NCI-H1930 (cell line): ENCODE measurements at regions not wholly inside any gene's neighbourhood (a gene's known extent, or its start where the extent isn't known, plus 50 kb on each side); places are given as distances from the start of the nearest gene placed in this dataset.
"Not testable (repeated sequence)": the region's sequence is repeated elsewhere in the genome, so short reads cannot be mapped to it uniquely, and the experiment has no call there.

ENCODE experiments used
- DNase-seq, 2 experiments: peaks; one replicate each; lab custom pipeline; 2025; lab: John Stamatoyannopoulos, UW

DNA sequence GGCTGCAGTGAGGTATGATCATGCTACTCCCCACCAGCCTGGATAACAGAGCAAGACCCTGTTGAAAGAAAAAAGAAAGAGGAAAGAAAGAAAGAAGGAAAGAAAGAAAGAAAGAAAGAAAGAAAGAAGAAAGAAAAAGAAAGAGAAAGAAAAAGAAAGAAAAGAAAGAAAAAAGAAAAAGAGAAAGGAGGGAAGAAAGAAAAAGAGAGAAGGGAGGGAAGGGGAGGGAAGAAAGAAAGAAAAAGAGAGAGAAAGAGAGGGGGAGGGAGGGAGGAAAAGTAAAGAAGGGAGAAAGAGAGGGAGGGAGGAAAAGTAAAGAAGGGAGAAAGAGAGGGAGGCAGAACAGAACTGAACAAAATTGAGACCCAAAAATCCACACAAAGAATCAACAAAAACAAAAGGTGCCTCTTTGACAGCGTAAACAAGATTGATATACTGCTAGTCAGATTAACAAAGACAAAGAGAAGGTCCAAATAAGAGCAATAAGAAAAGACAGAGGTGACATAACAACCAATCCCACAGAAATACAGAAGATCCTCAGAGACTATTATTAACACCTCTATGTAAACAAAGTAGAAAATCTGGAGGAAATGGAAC is 293.9 kb upstream of the AMIGO2 start:
- no peak for DNase-seq

DNA sequence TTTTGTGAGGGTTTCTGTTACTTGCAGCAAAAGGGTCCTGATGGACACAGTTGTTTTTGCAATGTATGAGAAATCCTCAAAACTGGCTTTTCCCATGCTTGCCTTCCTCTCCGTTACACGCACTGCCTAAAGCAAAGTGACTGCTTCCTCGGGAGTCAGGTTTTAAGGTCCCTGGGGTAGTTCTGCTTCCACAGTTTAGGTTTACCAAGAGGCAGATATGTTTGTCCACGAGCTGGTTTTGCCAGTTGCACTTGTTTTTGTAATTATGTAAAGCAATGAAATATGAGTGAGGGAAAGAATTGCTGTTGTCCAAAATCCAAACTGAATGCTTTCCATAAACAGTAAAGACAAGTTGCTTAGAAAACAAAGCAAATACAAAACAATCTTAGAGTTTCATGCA is 290.7 kb upstream of the AMIGO2 start:
- no peak for DNase-seq

DNA sequence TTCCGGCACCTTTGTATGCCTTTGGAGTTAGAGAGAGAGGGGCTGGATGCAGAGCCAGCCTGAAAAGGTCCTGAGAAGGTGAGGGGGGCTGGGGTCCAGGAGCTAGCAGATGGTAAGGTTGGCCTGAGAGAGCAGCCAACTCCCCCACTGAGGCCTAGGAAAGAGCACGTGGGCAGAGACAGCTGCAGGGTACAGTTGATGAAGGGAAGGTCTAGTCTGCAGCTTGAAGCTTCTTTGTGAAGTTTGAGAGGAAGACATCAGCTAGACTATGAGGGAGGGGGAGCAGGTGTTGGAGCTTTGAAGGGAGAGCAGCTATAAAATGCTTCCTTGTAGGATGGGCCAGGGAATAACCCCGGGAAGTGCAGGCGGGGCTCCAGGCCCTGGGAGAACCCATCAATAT is 289.3 kb upstream of the AMIGO2 start:
- no peak for DNase-seq

DNA sequence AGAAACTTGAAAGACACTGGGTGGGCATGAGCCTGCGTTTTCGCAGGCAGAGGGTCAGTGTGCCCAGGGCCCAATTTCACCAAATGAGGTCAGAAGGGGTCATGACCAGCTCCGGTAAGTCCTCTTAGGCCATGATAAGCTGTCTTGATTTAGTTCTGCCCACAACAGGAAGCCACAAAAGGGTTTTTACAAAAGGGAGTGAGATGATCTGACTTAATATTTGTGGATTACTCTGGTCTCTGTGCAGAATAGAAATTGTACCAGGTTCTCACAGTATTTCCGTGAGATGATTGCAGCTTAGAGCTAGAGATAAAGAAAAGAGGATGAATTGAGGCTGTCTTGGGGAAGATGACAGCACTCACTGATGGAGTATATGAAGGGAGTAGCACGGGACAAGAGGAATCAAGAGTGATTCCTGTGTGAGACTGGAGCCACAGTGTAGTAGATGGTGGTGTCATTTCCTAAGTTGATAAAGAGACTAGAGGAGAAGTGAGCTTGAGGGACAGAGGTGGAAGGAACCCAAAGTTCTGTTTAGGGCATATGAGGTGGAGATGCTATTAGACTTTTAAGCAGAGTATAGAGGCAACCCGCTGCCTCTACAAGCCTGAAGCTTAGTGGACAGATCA is 288.3 kb upstream of the AMIGO2 start:
- DNase-seq = no peak

DNA sequence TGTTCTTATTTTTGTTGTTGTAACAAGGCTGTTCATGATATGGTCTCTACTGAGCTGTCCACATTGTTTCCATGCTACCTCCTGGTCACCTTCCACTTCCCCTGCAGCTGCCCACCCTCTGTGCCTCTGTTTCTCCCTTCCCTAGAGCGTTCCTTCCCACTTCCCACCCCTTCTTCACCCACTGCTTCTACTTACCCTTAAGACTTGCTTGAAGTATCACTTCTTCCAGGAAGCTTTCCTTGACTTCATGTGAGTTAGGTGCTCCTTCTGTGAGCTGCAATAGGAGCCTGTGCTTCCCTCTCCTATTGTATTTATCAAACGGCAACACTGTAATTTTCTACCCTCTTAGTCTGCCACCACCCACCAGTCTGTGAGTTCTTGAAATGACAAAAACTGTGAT is 286.8 kb upstream of the AMIGO2 start:
- DNase-seq = no peak

DNA sequence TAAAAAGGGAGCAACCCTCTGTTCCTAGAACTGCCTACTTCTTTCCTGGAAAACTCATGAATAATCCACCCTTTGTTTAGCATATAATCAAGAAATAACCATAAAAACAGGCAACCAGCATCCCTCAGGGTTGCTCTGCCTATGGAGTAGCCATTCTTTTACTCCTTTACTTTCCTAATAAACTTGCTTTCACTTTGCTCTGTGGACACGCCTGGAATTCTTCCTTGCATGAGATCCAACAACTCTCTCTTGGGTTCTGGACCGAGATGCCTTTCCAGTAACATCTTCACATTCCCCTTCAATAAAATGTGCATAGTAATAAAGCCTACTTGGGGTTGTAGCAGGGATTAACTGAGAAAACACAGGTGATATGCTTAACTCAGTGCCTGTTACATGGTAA is 286.4 kb upstream of the AMIGO2 start:
- no peak for DNase-seq

DNA sequence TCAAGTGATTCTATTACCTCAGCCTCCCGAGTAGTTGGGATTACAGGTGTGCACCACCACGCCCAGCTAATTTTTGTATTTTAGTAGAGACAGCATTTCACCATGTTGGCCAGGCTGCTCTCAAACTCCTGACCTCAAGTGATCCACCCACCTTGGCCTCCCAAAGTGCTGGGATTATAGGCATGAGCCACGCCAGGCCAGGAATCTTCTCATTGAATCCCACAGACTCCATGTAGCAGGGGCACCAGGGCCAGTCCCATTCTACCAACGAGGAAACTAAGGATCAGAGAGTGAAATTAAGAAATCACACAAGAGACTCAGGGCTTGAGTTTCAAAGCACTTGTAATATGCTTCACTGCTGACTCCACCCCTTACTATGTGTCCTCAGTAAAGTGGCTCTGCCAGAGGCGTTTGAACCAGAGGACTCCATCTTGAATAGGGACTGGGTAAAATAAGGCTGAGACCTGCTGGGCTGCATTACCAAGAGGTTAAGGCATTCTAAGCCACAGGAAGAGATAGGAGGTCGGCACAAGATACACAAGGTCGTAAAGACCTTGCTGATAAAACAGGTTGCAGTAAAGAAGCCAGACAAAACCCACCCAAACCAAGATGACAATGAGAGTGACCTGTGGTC is 285.8 kb upstream of the AMIGO2 start:
- DNase-seq = not testable (repeated sequence)

DNA sequence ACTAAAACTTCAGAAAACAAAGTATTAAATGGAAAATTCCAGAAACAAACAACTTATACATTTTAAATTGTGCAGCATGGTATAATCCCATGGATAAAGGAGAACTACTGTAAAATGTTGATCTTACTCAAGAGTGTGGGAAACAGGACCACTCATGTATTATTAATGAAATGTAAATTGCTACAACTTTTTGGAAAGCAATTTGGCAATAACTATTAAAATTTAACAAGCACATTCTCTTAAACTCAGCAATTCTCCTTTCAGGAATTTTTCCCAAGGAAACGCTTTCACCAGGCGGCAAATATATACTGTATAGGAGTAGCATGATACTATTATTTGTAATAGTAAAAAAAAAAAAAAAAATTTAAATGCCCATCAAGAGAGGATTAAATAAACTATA is 284.5 kb upstream of the AMIGO2 start:
- DNase-seq = no peak

DNA sequence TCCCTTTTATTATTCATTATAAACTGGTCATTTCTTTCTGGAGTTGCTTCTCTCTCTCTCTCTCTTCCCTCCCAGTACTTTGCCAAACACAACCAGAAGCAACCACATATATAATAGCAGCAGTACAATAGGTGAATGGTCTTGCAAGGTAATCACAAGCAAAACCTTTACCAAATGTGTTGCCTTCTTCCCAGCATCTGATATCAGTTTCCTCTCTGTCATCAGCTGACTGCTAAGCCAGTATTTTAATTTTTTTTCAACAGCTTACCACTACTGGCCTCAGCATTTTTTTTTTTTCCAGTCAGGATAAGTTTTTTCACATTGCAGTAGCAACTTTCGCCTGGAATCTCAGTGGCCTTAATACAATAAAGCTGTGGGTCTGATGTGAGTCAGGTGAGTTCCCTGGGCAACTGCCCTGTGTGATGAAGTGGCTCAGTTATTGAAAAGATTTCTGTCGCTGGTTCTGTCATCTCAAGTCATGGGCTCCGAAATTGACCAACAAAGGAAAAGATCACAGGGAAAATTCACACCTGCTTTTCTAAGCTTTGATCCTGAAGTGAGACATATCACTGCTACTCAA is 282.5 kb upstream of the AMIGO2 start:
- no peak for DNase-seq

DNA sequence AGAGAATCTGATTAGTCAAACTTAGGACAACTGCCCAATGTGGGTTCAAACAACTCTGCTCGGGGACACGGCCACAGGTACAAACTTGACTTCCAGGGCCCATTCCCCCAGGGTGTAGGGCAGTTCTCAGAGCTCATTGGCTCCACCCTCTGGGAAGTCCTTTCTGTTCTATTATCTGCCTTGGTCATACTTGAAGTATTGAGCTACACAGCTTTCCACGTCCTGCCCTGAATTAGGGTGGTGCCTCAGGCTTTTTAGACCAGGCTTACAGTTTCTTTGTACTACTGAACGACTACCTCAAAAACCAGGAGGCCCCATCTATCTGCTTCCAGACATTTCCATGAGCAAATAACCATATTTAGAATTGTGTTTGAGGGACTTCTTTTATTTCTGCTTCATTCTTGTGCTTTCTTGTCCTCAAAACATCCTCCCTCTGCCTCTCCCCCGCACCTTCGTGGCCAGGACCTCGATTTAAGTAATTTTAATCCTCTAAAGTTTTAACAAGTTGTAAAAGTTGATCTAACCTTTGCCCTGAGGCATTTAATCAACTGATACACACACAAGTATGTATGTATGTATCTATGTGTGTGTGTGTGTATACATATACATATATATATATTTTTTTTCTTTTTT is 281.7 kb upstream of the AMIGO2 start:
- no peak for DNase-seq

DNA sequence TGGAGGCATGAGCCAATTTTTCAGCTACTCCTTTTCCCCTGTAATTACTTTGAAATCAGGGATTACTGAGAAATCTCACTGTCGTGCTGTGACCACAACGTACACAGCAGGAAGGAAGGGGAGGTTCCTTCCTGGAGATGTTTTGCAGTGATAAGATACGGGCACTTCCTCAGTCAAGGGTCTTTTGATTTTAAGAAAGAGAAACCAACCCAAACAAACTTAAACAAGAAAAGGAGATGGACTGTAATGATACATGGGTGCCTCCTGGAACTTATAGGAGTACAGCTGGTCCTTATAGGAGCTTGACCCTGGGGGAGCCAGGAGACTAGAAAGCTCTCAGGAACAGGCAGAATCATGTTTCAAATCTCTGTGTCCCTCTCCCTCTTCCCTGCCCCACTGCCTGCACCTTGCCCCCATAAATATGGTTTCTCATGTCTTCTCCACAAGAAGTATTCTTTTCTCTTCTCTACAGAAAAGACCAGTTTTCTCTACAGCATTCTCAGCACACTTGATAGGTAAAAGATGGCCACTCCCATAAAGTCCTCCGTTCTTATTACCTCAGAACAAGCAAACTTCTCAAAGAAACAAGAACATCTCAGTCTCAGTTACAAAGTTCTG is 281.1 kb upstream of the AMIGO2 start:
- DNase-seq = no peak

DNA sequence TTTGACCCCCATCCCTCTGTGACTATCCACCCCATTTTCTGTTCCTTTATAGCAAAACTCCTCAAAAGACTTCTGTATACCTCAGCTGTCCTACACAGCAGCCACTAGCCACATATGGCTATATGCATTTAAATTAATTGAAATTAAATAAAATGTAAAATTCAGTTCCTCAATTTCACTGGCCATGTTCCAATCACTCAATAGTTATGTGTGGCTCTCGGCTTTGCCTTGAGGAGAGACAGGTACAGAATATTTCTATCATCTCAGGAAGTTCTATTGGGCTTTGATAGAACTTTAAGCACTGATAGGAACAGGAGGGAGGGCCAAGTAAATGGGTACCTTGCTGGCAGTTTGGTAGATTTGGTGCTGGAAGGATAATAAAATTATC is 280.3 kb upstream of the AMIGO2 start:
- DNase-seq = no peak

DNA sequence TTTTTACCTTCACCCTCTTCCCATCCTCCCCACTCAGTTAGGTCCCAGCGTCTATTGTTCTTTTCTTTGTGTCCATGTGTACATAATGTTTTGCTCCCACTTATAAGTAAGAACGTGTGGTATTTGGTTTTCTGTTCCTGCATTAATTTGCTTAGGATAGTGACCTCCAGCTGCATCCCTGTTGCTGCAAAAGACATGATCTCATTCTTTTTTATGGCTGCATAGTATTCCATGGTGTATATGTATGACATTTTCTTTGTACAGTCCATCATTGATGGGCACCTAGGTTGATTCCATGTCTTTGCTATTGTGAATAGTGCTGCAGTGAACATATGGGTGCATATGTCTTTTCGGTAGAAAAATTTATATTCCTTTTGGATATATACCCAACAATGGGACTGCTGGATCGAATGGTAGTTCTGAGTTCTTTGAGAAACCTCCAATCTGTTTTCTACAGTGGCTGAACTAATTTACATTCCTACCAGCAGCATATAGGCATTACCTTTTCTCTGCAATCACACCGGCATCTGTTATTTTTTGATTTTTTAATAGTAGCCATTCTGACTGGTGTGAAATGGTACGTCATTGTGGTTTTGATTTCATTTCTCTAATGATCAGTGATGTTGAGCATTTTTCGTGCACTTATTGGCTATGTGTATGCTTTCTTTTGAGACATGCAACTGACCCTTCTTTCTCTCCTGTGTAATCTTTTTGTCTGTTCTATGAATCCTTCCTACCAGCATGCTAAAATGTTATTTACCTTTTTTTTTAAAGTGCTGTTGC is 279.7 kb upstream of the AMIGO2 start:
- no peak for DNase-seq

DNA sequence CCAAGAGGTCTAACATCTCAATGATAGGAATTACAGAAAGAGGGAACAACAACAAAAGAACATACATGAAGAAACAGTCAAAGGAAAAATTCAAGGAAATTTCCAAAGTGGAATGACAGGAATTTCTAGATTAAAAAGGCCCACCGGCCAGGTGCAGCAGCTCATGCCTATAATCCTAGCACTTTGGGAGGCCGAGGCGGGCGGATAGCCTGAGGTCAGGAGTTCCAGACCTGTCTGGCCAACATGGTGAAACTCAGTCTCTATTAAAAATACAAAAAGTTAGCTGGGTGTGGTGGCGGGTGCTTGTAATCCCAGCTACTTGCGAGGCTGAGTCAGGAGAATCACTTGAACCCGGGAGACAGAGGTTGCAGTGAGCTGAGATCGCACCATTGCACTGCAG is 277.2 kb upstream of the AMIGO2 start:
- DNase-seq = not testable (repeated sequence)

DNA sequence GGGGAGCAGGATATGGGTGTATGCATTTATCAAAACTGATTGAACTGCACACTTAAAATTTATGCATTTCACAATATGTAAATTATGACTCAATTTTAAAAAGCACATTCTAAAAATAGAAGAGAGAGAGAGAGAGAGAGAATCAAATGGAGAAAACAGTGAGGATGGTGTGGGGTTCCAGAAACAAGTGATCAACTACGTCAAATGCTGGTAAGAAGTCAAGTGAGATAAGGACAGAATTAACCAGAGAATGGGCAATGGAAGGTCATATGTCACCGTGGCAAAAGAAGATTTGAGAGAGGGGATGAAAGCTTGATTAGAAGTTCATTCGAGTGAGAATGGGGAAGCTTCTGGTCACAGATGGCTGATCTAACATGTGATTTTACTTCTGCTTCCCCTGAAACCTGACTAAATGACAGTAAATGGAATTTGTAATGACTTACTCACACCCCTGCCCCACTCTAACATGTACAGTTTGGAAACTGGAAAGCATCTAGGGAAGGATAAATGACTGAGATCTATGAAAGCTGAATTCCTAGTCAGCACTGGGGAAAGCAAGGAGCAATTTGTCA is 276.5 kb upstream of the AMIGO2 start:
- no peak for DNase-seq

DNA sequence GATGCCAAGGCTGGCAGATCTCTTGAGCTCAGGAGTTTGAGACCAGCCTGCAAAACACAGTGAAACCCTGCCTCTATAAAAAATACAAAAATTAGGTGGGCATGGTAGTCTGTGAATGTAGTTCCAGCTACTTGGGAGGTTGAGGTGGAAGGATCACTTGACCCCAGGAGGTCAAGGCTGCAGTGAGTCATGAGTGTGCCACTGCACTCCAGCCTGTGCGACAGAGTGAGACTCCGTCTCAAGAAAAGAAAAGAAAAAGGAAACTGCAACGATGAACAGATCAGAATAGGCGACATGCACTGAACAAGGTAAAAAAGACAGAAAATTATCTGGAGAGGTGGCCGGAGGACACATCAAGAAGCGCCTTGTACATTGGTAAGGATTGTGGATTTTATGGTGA is 273.7 kb upstream of the AMIGO2 start:
- DNase-seq = no peak

DNA sequence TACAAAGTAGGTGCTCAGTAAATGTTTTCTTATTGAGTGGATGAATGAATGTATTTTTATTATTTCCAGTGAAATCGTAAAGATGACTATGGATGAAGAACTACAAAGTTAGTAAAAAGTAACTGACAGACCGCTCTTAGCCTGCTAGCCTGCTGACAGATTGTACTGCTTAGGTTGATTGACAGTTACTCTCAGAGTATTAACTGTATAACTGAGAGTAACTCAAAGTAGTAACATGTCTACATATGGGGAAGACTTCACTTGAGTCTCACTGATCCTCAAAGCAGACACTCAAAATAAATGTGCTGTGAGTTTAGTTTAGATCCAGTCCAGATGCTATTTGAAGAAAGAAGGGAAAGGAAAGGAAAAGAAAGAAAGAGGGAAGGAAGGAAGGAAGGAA is 272.3 kb upstream of the AMIGO2 start:
- no peak for DNase-seq

DNA sequence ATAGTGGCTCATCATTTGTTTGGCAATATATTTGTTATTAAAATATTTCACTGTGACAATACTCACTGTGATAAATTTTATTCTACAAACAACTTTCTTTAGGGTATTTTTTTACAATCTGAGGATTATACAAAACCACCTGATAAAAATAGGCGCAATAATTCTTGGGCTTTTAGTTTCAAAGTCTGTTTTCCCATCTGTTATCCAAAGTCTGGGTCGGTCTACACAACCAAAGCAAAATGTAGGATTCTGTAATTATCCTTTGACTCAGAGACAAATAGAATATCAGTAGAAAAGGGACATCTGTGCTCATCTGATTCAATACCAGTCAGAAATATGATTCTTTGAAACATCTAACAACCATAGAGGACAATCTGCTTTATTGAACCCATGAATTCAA is 271.8 kb upstream of the AMIGO2 start:
- DNase-seq = no peak

DNA sequence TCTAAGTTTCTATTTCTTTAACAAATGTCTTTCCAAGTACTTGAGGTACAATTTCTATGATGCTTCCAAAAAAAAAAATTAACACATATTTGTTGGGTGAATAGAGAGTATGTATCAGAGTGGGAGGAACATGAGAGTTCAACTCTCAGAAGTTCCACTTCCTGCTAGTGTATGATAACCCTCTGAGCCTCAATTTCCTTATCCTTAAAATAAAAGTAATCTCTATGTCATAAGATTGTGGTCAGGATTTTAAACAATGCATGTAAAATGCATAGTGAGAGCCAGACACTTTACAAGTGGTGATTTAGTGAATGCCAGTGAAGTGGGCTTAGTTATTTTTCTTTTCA is 270.3 kb upstream of the AMIGO2 start:
- DNase-seq = no peak

DNA sequence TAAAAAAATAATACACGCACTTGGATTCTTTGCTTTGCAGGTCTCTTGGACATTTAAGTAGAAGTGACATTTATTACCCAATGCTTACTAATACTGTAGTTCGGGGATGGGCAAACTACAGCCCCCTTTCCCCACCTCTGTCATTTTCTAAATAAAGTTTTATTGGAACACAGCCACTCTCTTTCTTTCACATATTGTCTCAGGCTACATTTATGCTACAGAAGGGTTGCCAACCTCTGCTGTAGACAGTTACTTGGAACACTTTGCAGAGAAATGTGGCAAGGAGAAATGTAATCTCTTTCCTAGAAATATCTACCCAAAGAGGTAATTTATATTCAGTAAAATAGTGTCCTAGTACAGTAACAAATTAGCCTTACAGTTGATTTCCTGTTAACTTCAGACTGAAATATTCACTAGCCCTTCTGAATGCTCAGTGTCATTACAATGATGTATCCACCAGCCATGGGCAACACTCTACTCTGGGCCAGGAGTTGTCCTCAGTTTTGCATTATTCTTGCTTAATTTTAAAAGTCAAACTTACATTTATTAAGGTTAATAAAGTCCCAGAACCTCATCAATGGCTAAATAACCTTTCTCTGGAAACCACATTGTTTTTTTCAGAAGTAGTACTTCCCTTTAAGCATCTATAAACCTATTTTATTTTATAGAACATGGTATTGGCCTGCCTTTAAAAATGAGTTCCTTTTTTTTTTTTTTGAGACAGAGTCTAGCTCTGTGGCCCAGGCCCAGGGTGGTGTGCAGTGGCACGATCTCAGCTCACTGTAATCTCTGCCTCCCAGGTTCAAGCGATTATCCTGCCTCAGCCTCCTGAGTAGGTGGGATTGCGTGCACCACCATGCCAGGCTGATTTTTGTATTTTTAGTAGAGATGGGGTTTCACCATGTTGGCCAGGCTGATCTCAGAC is 269.6 kb upstream of the AMIGO2 start:
- DNase-seq = no peak
